ENCODE measurements at regions not wholly inside any gene's neighbourhood (a gene's known extent, or its start where the extent isn't known, plus 50 kb on each side); places are given as distances from the start of the nearest gene placed in this dataset.

DNA sequence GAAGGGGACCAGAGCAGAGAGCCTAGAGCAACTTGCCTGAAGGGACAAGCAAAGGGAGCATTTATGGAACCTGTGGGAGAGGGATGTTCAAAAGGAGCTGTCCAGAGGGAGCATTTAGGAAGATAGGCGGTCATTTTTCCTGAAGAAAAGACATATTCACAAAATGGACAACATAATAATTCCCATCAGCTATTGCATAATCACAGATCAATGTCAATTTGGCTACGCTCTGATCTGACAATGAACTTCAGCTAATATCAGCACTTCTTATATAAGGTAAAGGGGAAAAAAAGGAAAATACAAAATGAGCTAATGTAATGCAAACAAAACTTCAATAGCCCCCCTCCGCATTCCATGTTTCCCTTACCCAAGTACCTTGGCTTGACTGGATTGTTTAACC, 291.1 kb upstream of the CDH7 start:
- no peak for DNase-seq (ENCODE audit: low spot score)
- Mint-ChIP-seq H3K4me1 (ENCODE audit: unreplicated experiment) (no peaks in the 10 kb centered on the region), H3K9me3 (ENCODE audit: unreplicated experiment) (no peaks in the 10 kb centered on the region), H3K4me3 (ENCODE audit: unreplicated experiment) (no peak overlapping the region), H3K27ac (ENCODE audit: unreplicated experiment) (no peak overlapping the region), H3K27me3 (ENCODE audit: unreplicated experiment) (no peaks in the 10 kb centered on the region), H3K36me3 (ENCODE audit: low read depth, unreplicated experiment) (no peaks in the 10 kb centered on the region)
- TF ChIP-seq, protein P1, sequence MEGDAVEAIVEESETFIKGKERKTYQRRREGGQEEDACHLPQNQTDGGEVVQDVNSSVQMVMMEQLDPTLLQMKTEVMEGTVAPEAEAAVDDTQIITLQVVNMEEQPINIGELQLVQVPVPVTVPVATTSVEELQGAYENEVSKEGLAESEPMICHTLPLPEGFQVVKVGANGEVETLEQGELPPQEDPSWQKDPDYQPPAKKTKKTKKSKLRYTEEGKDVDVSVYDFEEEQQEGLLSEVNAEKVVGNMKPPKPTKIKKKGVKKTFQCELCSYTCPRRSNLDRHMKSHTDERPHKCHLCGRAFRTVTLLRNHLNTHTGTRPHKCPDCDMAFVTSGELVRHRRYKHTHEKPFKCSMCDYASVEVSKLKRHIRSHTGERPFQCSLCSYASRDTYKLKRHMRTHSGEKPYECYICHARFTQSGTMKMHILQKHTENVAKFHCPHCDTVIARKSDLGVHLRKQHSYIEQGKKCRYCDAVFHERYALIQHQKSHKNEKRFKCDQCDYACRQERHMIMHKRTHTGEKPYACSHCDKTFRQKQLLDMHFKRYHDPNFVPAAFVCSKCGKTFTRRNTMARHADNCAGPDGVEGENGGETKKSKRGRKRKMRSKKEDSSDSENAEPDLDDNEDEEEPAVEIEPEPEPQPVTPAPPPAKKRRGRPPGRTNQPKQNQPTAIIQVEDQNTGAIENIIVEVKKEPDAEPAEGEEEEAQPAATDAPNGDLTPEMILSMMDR (IDR thresholded peaks at IDR 0.05; ENCODE audit: unreplicated experiment), result no peak

DNA sequence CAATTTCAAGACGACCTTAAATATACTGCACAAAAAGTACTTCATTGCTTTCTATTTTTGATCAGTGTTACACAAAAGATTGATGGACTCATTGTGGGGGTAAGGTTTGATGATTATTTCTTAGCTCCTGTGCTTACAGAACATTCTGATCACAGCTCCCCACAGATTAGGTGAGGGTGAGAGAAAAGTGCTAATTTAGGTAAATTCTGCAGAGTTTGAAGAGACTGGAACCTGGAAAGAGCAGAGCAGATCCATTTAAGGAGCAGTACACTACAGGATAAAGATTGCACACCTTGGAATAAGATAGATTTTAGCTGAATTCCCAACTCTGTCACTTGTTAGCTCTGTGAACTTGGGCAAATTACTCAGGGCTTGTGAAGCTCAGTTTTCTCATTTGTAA, 291.9 kb upstream of the CDH7 start:
- H3K27me3 Mint-ChIP-seq (ENCODE audit: unreplicated experiment), result no peaks in the 10 kb centered on the region
- no peaks in the 10 kb centered on the region for H3K9me3 Mint-ChIP-seq (ENCODE audit: unreplicated experiment)
- H3K4me1 Mint-ChIP-seq (ENCODE audit: unreplicated experiment), result no peaks in the 10 kb centered on the region
- no peak overlapping the region for H3K4me3 Mint-ChIP-seq (ENCODE audit: unreplicated experiment)
- no peaks in the 10 kb centered on the region for H3K36me3 Mint-ChIP-seq (ENCODE audit: low read depth, unreplicated experiment)
- TF ChIP-seq, protein P1 (IDR thresholded peaks at IDR 0.05; ENCODE audit: unreplicated experiment), result no peak
- no peak overlapping the region for H3K27ac Mint-ChIP-seq (ENCODE audit: unreplicated experiment)
- DNase-seq (ENCODE audit: low spot score), result no peak

DNA sequence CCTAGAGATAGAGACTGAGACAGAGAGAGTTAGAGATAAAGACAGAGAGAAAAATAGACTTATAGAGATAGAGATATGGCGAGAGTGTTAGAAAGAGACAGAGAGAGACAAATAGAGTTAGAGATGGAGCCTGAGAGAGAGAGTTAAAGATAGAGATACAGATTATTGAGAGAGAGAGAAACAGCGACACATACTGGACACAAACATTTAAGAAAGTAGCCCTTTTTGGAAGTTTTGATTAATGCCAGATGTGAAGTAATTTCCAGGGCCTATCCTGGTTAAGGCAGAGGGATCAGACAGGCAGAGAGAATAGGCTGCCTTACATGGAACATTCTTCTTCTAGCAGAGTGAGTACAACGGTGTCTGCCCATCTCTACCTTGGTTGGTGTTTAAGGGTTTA, 311.6 kb upstream of the CDH7 start:
- H3K36me3 Mint-ChIP-seq (ENCODE audit: low read depth, unreplicated experiment), result no peaks in the 10 kb centered on the region
- DNase-seq (ENCODE audit: low spot score), result no peak
- TF ChIP-seq, protein P1 (IDR thresholded peaks at IDR 0.05; ENCODE audit: unreplicated experiment), result no peak
- no peak overlapping the region for H3K27ac Mint-ChIP-seq (ENCODE audit: unreplicated experiment)
- H3K4me1 Mint-ChIP-seq (ENCODE audit: unreplicated experiment), result no peaks in the 10 kb centered on the region
- H3K27me3 Mint-ChIP-seq (ENCODE audit: unreplicated experiment), result no peaks in the 10 kb centered on the region
- no peaks in the 10 kb centered on the region for H3K9me3 Mint-ChIP-seq (ENCODE audit: unreplicated experiment)
- H3K4me3 Mint-ChIP-seq (ENCODE audit: unreplicated experiment), result no peak overlapping the region

DNA sequence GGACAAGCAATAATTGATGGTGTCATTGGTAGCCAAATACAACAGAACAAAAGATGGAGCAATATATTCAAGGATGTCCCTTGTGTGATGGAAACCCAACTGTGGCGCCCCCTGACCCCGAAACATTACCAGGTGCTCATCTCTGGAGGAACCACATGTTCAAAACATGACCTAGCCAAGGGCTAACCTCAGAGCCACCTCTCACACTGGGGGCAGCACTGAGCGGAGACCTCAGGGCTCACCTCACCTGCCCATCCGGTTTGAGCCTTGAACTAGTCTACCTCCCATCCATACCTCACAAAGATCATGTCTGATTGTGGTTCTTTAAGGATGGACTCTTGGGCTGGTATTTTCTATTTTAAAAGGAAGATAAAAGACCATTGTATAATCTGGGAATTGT, 314.4 kb upstream of the CDH7 start:
- Mint-ChIP-seq H3K4me3 (ENCODE audit: unreplicated experiment) (no peak overlapping the region), H3K27me3 (ENCODE audit: unreplicated experiment) (no peaks in the 10 kb centered on the region), H3K4me1 (ENCODE audit: unreplicated experiment) (no peaks in the 10 kb centered on the region), H3K36me3 (ENCODE audit: low read depth, unreplicated experiment) (no peaks in the 10 kb centered on the region), H3K27ac (ENCODE audit: unreplicated experiment) (no peak overlapping the region), H3K9me3 (ENCODE audit: unreplicated experiment) (no peaks in the 10 kb centered on the region)
- no peak for DNase-seq (ENCODE audit: low spot score)
- TF ChIP-seq, protein P1 (IDR thresholded peaks at IDR 0.05; ENCODE audit: unreplicated experiment), result no peak

DNA sequence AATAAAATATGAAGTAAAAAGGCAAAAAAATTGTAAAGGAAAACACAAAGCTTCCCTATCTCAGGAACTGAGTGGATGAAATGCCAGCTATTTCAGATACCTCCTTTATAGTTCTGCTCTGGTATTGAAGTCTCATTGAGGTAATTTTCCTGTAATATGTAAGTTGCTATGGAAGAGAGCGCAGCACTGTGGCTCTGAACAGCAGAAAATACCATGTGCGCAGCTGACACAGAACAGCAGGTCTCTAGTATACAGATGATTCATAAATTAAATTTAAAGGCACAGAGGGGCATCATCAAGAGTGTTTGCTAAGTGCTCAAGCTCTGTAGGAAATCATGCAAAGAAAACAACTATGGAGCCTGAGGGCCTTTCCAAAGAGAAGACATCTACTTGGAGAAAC, 315.3 kb upstream of the CDH7 start:
- no peaks in the 10 kb centered on the region for H3K4me1 Mint-ChIP-seq (ENCODE audit: unreplicated experiment)
- H3K36me3 Mint-ChIP-seq (ENCODE audit: low read depth, unreplicated experiment), result no peaks in the 10 kb centered on the region
- DNase-seq (ENCODE audit: low spot score), result no peak
- no peaks in the 10 kb centered on the region for H3K9me3 Mint-ChIP-seq (ENCODE audit: unreplicated experiment)
- no peak overlapping the region for H3K4me3 Mint-ChIP-seq (ENCODE audit: unreplicated experiment)
- H3K27me3 Mint-ChIP-seq (ENCODE audit: unreplicated experiment), result no peaks in the 10 kb centered on the region
- no peak overlapping the region for H3K27ac Mint-ChIP-seq (ENCODE audit: unreplicated experiment)
- TF ChIP-seq, protein P1 (IDR thresholded peaks at IDR 0.05; ENCODE audit: unreplicated experiment), result no peak

All from endothelial cell (in vitro differentiated cells).